RWPE1 (cell line): ENCODE measurements at regions not wholly inside any gene's neighbourhood (a gene's known extent, or its start where the extent isn't known, plus 50 kb on each side); places are given as distances from the start of the nearest gene placed in this dataset.
A peak's percentile ranks its signal among the peaks of the same experiment; 100 is the strongest.
"Not testable (repeated sequence)": the region's sequence is repeated elsewhere in the genome, so short reads cannot be mapped to it uniquely, and the experiment has no call there.

Source experiments
- CTCF ChIA-PET: fragments of 350-600 bp; sonication (Branson Sonifier 250); formaldehyde crosslinking; extraction: SDS; loops from one replicate; lab custom pipeline; 2021; lab: Yijun Ruan, JAX
- POLR2A ChIA-PET: fragments of 400-600 bp; formaldehyde crosslinking; extraction: SDS; loops from one replicate; lab custom pipeline; 2020; ENCODE audit warnings: antibody characterized with exemption; ENCODE audit not compliant: low non-redundant PET; lab: Yijun Ruan, JAX
- DNase-seq: peaks from one replicate; pipeline ENCODE4 v3.0.0; 2012; ENCODE audit warnings: low spot score
- H3K27ac ChIP-seq: fragments of 450-650 bp; 2 replicates; pipeline ENCODE4 v1.5.1; 2017
- TF ChIP-seq, protein P1 (sequence below): fragments of 450-650 bp; conservative IDR thresholded peaks from 2 replicates; pipeline ENCODE4 v1.5.1; 2017; ENCODE audit warnings: low read depth, mild to moderate bottlenecking

DNA sequence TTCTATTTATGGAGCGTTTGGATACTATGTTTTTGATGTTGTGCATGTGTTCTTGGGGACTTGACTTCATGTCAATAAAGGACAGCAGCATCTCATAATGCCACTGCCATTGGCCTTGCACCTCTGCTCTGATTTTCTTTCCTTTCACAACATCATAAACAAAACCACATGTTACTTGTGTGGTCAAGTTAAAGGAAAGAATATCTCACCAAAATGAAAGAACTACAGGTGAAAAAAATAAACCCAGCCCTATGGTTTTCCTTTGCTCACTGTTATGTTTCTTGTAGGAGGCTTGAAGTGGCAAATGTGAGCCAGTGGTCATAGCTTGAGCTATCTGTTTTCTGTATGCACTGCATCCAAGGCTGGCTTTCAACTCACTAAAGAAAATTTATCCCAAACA is 240.4 kb downstream of the KCNRG start:
- POLR2A ChIA-PET = no interaction called here
- CTCF ChIA-PET = no interaction called here
- no peak for DNase-seq
- TF ChIP-seq, protein P1, sequence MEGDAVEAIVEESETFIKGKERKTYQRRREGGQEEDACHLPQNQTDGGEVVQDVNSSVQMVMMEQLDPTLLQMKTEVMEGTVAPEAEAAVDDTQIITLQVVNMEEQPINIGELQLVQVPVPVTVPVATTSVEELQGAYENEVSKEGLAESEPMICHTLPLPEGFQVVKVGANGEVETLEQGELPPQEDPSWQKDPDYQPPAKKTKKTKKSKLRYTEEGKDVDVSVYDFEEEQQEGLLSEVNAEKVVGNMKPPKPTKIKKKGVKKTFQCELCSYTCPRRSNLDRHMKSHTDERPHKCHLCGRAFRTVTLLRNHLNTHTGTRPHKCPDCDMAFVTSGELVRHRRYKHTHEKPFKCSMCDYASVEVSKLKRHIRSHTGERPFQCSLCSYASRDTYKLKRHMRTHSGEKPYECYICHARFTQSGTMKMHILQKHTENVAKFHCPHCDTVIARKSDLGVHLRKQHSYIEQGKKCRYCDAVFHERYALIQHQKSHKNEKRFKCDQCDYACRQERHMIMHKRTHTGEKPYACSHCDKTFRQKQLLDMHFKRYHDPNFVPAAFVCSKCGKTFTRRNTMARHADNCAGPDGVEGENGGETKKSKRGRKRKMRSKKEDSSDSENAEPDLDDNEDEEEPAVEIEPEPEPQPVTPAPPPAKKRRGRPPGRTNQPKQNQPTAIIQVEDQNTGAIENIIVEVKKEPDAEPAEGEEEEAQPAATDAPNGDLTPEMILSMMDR = no peak
- H3K27ac ChIP-seq = no peak overlapping the region

DNA sequence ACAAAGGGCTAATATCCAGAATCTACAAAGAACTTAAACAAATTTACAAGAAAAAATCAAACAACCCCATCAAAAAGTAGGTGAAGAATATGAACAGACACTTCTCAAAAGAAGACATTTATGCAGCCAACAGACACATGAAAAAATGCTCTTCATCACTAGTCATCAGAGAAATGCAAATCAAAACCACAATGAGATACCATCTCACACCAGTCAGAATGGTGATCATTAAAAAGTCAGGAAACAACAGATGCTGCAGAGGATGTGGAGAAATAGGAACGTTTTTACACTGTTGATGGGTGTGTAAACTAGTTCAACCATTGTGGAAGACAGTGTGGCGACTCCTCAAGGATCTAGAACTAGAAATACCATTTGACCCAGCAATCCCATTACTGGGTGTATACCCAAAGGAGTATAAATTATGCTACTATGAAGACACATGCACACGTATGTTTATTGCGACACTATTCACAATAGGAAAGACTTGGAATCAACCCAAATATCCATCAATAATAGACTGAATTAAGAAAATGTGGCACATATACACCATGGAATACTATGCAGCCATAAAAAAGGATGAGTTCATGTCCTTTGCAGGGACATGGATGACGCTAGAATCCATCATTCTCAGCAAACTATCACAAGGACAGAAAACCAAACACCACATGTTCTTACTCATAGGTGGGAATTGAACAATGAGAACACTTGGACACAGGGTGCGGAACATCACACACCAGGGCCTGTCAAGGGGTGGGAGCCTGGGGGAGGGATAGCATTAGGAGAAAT is 241.5 kb downstream of the KCNRG start:
- DNase-seq, CTCF ChIA-PET, H3K27ac ChIP-seq, POLR2A ChIA-PET: not testable (repeated sequence)

DNA sequence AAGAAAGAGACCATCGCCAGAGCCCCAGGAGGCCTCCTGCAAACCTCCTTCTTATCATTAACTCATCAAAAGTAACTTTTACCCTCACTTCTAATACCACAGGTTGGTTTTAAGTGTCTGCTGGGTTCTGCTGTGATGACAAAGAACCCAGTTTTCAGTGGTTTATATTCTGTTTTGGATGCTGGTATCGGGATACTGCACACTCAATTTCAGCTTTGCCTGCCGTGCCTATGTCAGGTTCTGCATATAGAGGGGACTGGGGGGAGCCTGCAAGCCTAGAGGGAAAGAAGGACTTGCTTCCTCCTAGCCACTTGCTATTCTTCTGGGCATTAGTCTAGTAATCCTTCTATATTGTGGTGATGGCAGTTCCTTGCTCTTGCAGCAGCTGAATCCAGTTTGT is 242.4 kb downstream of the KCNRG start:
- DNase-seq = no peak
- H3K27ac ChIP-seq = no peak overlapping the region
- ChIA-PET POLR2A (no interaction called here), CTCF (no interaction called here)
- TF ChIP-seq, protein P1 = no peak

DNA sequence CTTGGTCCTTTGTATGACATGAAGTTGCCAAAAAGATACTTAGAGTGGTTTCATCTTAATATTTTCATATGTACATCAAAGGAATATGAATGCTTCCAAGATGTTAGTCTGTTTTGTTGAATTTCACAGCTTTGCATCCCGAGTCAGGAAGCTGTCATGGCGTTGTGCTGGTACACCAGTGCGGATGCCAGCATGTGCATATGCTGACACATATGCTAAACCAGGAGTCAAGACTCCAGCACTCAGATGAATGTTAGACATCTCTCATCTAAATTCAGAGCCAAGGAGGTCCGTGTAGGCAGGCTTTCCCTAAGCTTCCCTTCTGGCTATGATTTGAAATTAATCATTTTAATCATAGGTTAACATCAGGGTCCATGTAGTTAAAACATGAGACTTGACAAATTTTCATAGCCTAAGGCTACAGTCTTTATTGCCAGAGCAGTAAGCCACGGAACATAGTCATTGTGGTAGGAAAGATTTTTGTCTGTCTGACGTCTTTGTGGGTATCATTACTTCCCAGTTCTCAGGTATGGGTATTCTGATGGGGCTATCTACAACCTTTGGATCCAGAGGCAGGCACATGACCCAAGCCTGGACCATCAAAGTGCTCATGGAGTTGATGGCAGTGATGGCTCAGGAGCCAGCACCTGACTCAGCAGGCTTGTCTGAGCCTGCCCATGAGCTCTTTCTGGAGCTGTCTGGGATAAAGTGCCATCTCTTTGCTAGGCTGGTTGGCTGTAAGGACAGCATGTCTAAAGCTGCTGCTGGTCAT is 246.1 kb downstream of the KCNRG start:
- no peak overlapping the region for H3K27ac ChIP-seq
- DNase-seq = peak; percentile 31
- ChIA-PET CTCF (no interaction called here), POLR2A (no interaction called here)
- TF ChIP-seq, protein P1 = no peak

DNA sequence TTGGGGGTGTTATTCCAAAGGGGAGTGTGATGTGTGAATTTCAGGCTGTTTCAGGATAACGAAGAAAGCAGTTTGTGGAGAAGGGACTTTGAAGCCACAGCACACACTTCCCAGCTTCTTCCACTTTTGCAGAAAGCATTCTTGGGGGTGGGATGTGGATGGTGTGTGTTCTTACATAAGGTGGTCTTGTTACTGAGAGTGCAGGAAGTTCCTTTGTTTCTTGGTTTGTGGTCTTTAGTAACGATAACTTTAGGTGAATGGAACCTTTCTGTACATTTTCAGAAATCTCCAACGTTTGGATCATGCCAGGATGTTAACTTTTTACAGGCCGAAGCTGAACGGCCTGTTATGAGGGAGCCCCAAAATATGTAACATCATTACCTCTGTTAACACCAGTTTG is 251.8 kb downstream of the KCNRG start:
- DNase-seq = no peak
- TF ChIP-seq, protein P1 = no peak
- POLR2A ChIA-PET = no interaction called here
- no peak overlapping the region for H3K27ac ChIP-seq
- CTCF ChIA-PET = no interaction called here

DNA sequence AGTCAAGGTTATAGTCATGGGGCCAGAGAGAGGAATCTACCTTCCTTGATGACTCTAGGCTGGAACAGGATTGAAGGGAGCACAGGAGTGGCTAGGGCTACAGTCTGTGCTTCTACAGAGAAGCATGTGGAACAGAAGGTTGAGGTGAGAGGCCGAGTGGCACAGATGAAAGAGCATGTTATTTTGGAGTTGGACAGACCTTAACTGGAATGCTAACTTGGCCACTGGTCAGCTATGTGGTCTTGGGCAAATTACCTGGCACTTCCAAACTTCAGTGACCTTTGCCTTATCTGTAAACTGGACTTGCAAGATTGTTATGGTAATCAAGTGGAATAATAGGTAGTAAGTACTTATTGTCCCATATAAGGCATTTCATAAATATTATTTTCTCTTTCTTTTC is 252.7 kb downstream of the KCNRG start:
- POLR2A ChIA-PET = no interaction called here
- no peak for DNase-seq
- TF ChIP-seq, protein P1 = no peak
- H3K27ac ChIP-seq = no peak overlapping the region
- CTCF ChIA-PET = no interaction called here

DNA sequence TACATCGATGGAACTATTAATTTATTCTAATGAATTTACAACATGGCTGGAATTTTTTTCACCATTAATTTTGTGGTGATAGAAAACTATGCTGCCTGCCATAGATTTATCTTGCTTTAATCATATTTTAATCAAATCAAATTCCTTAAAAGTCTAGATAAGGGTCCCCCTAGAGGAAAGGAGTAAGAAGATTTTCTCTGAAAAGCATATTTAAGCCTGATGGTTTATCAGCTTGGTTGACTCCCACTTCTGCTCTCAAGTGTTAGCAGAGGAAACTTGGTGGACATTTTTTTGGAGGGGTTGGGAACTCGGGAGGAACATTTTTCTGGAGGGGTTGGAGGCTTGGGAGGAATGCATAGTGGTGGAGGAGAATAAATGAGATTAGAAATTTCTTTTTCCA is 253.3 kb downstream of the KCNRG start:
- TF ChIP-seq, protein P1 = no peak
- H3K27ac ChIP-seq = no peak overlapping the region
- CTCF ChIA-PET = interaction anchor here (0.6 kb wide), 1 partner anchor 438 kb away, joined by 5 read pairs; no protein-coding TSS in a partner anchor
- peak; percentile 9 for DNase-seq
- POLR2A ChIA-PET = no interaction called here
